Fibroblast of lung (primary cell): ENCODE measurements at regions not wholly inside any gene's neighbourhood (a gene's known extent, or its start where the extent isn't known, plus 50 kb on each side); places are given as distances from the start of the nearest gene placed in this dataset.

Experiments
- DNase-seq, 2 donors: peaks; one replicate each; pipeline versions ENCODE4 v3.0.0 to v3.0.0-alpha.2; 2010; ENCODE audit warnings: low read depth in 2 of 2
- H2AFZ ChIP-seq: 2 replicates; pipeline ENCODE4 v1.5.1; 2012; ENCODE audit warnings: low read length, control low read depth, inconsistent platforms
- H3K27ac ChIP-seq: 2 replicates; pipeline ENCODE4 v1.5.1; 2011; ENCODE audit warnings: low read length, control low read depth; ENCODE audit not compliant: insufficient read depth
- H3K27me3 ChIP-seq: 2 replicates; pipeline ENCODE4 v1.5.1; 2011; ENCODE audit warnings: mild to moderate bottlenecking, low read length; ENCODE audit not compliant: control insufficient read depth, insufficient read depth
- H3K36me3 ChIP-seq: 2 replicates; pipeline ENCODE4 v1.5.1; 2011; ENCODE audit warnings: low read length; ENCODE audit not compliant: control insufficient read depth, insufficient read depth
- H3K4me1 ChIP-seq: 2 replicates; pipeline ENCODE4 v1.5.1; 2011; ENCODE audit warnings: low read length; ENCODE audit not compliant: control insufficient read depth, insufficient read depth; ENCODE audit errors: extremely low read depth
- H3K4me2 ChIP-seq: 2 replicates; pipeline ENCODE4 v1.5.1; 2011; ENCODE audit warnings: low read length, control low read depth; ENCODE audit not compliant: insufficient read depth; ENCODE audit errors: extremely low read depth
- H3K4me3 ChIP-seq, 4 experiments: fragments of 200-600 bp in 1 of 4; sonication (generic) in 1 of 4; replicated peaks in 1 of 4; 2 replicates each; pipeline ENCODE4 v1.5.1; 2011 to 2016; ENCODE audit warnings: low read length in 4 of 4, low read depth in 3 of 4, mild to moderate bottlenecking in 3 of 4, control low read depth in 2 of 4, inconsistent platforms in 1 of 4, mixed read lengths in 1 of 4; ENCODE audit not compliant: insufficient read depth in 1 of 4; ENCODE audit errors: control extremely low read depth in 1 of 4
- H3K79me2 ChIP-seq: 2 replicates; pipeline ENCODE4 v1.5.1; 2012; ENCODE audit warnings: mild to moderate bottlenecking, low read length, inconsistent platforms; ENCODE audit not compliant: control insufficient read depth, insufficient read depth
- H3K9ac ChIP-seq: 2 replicates; pipeline ENCODE4 v1.5.1; 2011; ENCODE audit warnings: mild to moderate bottlenecking, low read length, control low read depth; ENCODE audit not compliant: insufficient read depth
- H3K9me3 ChIP-seq: 2 replicates; pipeline ENCODE4 v1.5.1; 2012; ENCODE audit warnings: low read depth, low read length; ENCODE audit not compliant: control insufficient read depth, insufficient read depth
- H4K20me1 ChIP-seq: 2 replicates; pipeline ENCODE4 v1.5.1; 2011; ENCODE audit warnings: low read length; ENCODE audit not compliant: control insufficient read depth, insufficient read depth; ENCODE audit errors: extremely low read depth
- CTCF ChIP-seq, 2 donors: IDR thresholded peaks in 1 of 2; conservative IDR thresholded peaks in 1 of 2; 1 replicate in 1 of 2; 2 replicates in 1 of 2; pipeline ENCODE4 v1.5.1; 2011 to 2012; ENCODE audit warnings: low read length in 2 of 2, control low read depth in 1 of 2, inconsistent platforms in 1 of 2, low read depth in 1 of 2, mild to moderate bottlenecking in 1 of 2
- EZH2 ChIP-seq: IDR thresholded peaks from 2 replicates; pipeline ENCODE4 v1.5.1; 2012; ENCODE audit warnings: low read length, control low read depth, mild to moderate bottlenecking; ENCODE audit errors: missing control alignments

GRCh38 chr11:109815500-109816150 lies 277.6 kb upstream of the ZC3H12C start:
- TF ChIP-seq CTCF (conservative IDR thresholded peaks at IDR 0.05 in 1 of 2, IDR thresholded peaks at IDR 0.05 in 1 of 2; ENCODE audit: low read depth in 1 of 2, low read length in 2 of 2) (no peak), EZH2 (no peak)
- H3K9ac ChIP-seq = no peak overlapping the region
- H3K79me2 ChIP-seq = no peaks in the 10 kb centered on the region
- DNase-seq = no peak
- H3K4me2 ChIP-seq = no peak overlapping the region
- no peak overlapping the region for H3K4me3 ChIP-seq
- no peak overlapping the region for H3K27ac ChIP-seq
- H2AFZ ChIP-seq = no peak overlapping the region
- H3K27me3 ChIP-seq = no peaks in the 10 kb centered on the region
- H3K9me3 ChIP-seq = no peaks in the 10 kb centered on the region
- H4K20me1 ChIP-seq = no peaks in the 10 kb centered on the region
- H3K4me1 ChIP-seq = no peaks in the 10 kb centered on the region
- H3K36me3 ChIP-seq = no peaks in the 10 kb centered on the region

- H3K4me1 ChIP-seq = no peaks in the 10 kb centered on the region
- no peaks in the 10 kb centered on the region for H3K36me3 ChIP-seq
- H3K27ac ChIP-seq = no peak overlapping the region
- no peaks in the 10 kb centered on the region for H3K79me2 ChIP-seq
- no peak for TF ChIP-seq CTCF (conservative IDR thresholded peaks at IDR 0.05 in 1 of 2, IDR thresholded peaks at IDR 0.05 in 1 of 2; ENCODE audit: low read depth in 1 of 2, low read length in 2 of 2)
- TF ChIP-seq EZH2 = no peak
- H2AFZ ChIP-seq = no peak overlapping the region
- H3K27me3 ChIP-seq = no peaks in the 10 kb centered on the region
- H3K9me3 ChIP-seq = no peaks in the 10 kb centered on the region
- no peak for DNase-seq
- peak overlapping the region; percentile 13 for H3K4me2 ChIP-seq
- H3K9ac ChIP-seq = no peak overlapping the region
- H3K4me3 ChIP-seq = no peak overlapping the region
- no peaks in the 10 kb centered on the region for H4K20me1 ChIP-seq
Observed at GRCh38 chr11:109818290-109818689, 274.9 kb upstream of the ZC3H12C start.

GRCh38 chr11:109819410-109819809 lies 273.8 kb upstream of the ZC3H12C start:
- H3K4me1 ChIP-seq = no peaks in the 10 kb centered on the region
- no peaks in the 10 kb centered on the region for H3K9me3 ChIP-seq
- H3K27me3 ChIP-seq = no peaks in the 10 kb centered on the region
- H3K9ac ChIP-seq = no peak overlapping the region
- H3K4me2 ChIP-seq = no peak overlapping the region
- no peak for DNase-seq
- no peak overlapping the region for H2AFZ ChIP-seq
- no peaks in the 10 kb centered on the region for H4K20me1 ChIP-seq
- no peaks in the 10 kb centered on the region for H3K36me3 ChIP-seq
- no peak overlapping the region for H3K27ac ChIP-seq
- no peak overlapping the region for H3K4me3 ChIP-seq
- H3K79me2 ChIP-seq = no peaks in the 10 kb centered on the region
- TF ChIP-seq EZH2 = no peak
- no peak for TF ChIP-seq CTCF (conservative IDR thresholded peaks at IDR 0.05 in 1 of 2, IDR thresholded peaks at IDR 0.05 in 1 of 2; ENCODE audit: low read depth in 1 of 2, low read length in 2 of 2)
